HUDEP-2 (cell line): ENCODE measurements at regions not wholly inside any gene's neighbourhood (a gene's known extent, or its start where the extent isn't known, plus 50 kb on each side); places are given as distances from the start of the nearest gene placed in this dataset.

Source experiments
- DNase-seq, 76 experiments: peaks; one replicate each; lab custom pipeline; 2025; ENCODE audit not compliant: unreplicated experiment in 76 of 76; lab: John Stamatoyannopoulos, UW

- no peak for DNase-seq
Measured at GRCh38 chr1:94648225-94649007, 106.9 kb upstream of the F3 start.

- DNase-seq, result no peak
Measured at GRCh38 chr1:94646786-94647555, 105.4 kb upstream of the F3 start.

- no peak for DNase-seq
Measured at GRCh38 chr1:94646141-94646643, 104.6 kb upstream of the F3 start.

- DNase-seq, result no peak
Measured at GRCh38 chr1:94644352-94644751, 102.8 kb upstream of the F3 start.

GRCh38 chr1:94643819-94644218 is 102.3 kb upstream of the F3 start:
- no peak for DNase-seq

- no peak for DNase-seq
Measured at GRCh38 chr1:94642617-94643321, 101.2 kb upstream of the F3 start.

GRCh38 chr1:94641990-94642389 is 100.4 kb upstream of the F3 start:
- no peak for DNase-seq

GRCh38 chr1:94640125-94640524 is 98.6 kb upstream of the F3 start:
- no peak for DNase-seq

- DNase-seq, result no peak
Measured at GRCh38 chr1:94637121-94637520, 95.6 kb upstream of the F3 start.

- no peak for DNase-seq
Measured at GRCh38 chr1:94636624-94637023, 95.1 kb upstream of the F3 start.

GRCh38 chr1:94636100-94636499 is 94.5 kb upstream of the F3 start:
- no peak for DNase-seq

GRCh38 chr1:94634977-94635416 is 93.4 kb upstream of the F3 start:
- peak in 51 of 76 experiments; percentile 1 to 67 (median 22) for DNase-seq

- DNase-seq, result no peak
Measured at GRCh38 chr1:94633051-94633450, 91.5 kb upstream of the F3 start.

GRCh38 chr1:94629259-94630181 is 88.0 kb upstream of the F3 start:
- DNase-seq, result no peak

- no peak for DNase-seq
Measured at GRCh38 chr1:94628499-94628843, 86.9 kb upstream of the F3 start.

- DNase-seq, result no peak
Measured at GRCh38 chr1:94627771-94628498, 86.4 kb upstream of the F3 start.

GRCh38 chr1:94624203-94624602 is 82.6 kb upstream of the F3 start:
- DNase-seq, result no peak

GRCh38 chr1:94623560-94624148 is 82.1 kb upstream of the F3 start:
- DNase-seq, result no peak

GRCh38 chr1:94622757-94623156 is 81.2 kb upstream of the F3 start:
- no peak for DNase-seq
